ENCODE measurements at regions not wholly inside any gene's neighbourhood (a gene's known extent, or its start where the extent isn't known, plus 50 kb on each side); places are given as distances from the start of the nearest gene placed in this dataset.

DNA sequence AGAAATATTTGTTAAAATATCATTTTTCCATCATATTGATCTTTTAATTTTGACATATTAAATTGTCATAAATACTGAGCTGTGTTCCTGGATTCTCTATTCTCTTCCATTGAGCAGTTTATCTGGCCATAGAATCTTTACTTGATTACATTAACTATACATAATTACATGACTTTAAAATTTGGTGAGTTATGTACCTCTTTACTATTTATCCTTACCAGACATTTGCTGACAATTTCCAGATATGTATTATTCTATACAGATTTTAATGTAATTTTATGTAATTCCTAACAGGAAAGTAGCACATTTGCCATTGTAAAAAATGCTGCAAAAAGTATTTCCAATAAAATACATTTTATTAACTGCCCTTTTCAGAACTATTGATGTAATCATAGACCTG lies 770.3 kb downstream of the KCTD16 start:
- TF ChIP-seq, protein P1, sequence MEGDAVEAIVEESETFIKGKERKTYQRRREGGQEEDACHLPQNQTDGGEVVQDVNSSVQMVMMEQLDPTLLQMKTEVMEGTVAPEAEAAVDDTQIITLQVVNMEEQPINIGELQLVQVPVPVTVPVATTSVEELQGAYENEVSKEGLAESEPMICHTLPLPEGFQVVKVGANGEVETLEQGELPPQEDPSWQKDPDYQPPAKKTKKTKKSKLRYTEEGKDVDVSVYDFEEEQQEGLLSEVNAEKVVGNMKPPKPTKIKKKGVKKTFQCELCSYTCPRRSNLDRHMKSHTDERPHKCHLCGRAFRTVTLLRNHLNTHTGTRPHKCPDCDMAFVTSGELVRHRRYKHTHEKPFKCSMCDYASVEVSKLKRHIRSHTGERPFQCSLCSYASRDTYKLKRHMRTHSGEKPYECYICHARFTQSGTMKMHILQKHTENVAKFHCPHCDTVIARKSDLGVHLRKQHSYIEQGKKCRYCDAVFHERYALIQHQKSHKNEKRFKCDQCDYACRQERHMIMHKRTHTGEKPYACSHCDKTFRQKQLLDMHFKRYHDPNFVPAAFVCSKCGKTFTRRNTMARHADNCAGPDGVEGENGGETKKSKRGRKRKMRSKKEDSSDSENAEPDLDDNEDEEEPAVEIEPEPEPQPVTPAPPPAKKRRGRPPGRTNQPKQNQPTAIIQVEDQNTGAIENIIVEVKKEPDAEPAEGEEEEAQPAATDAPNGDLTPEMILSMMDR (IDR thresholded peaks at IDR 0.05; ENCODE audit: borderline replicate concordance, extremely low read depth, low read length, poor library complexity, severe bottlenecking): no peak
- no peak for TF ChIP-seq EZH2 (IDR thresholded peaks at IDR 0.05; ENCODE audit: borderline replicate concordance, low read depth, low read length, severe bottlenecking)
